ENCODE measurements at regions not wholly inside any gene's neighbourhood (a gene's known extent, or its start where the extent isn't known, plus 50 kb on each side); places are given as distances from the start of the nearest gene placed in this dataset.

DNA sequence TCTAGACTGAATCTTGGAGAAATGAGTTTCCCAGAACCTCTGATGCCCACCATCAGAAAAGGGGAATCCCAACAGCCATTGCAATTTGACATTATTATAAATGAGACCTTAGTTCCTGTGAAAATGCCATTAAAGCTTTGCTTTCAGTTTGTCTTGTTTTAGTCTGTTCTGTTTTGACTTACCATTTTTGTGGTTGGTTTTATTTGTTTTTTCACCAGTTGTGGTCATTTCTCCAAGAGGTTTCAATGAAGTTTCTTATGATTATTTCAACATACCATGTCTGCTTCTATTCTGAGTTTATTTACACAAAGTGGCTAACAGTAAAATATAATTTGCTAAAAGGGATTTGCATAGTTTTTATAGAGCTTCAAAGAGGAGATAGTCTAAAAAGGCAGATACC, 175.0 kb upstream of the MCTP2 start:
- DNase-seq (ENCODE audit: low spot score): no peak

DNA sequence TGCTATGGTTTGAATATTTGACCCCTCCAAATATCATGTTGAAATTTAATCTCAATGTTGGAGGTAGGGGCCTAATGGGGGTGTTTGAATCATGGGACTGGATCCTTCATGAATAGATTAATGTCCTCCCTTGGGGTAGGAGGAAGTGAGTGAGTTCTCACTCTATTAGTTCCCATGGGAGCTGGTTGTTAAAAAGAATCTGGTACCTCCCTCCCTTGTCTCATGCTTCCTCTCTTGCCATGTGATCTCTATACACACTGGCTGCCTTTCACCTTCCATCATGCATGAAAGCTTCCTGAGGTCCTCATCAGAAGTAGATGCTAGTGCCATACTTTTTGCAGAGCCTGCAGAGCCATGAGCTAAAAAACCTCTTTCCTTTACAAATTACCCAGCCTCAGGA, 177.7 kb upstream of the MCTP2 start:
- no peak for DNase-seq (ENCODE audit: low spot score)

DNA sequence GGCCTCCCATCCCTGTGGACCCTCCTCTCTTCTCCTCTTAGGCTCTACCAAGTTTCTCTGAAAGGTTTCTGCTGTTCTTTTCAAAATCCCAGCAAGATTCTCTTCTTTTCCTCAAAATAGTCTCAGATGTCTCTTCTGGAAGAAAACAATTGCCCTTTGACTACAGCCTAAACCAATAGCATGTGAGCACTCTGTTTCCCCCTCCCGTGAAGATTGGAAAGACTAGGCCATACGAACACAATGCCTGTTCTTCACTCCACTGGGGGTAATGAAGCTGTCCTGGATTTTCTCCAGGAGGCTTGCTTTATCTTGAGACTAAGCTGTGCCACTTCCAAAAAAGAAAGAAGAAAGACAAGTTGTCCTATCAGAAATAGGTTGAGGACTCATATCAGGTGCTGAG, 178.7 kb upstream of the MCTP2 start:
- DNase-seq (ENCODE audit: low spot score): no peak

DNA sequence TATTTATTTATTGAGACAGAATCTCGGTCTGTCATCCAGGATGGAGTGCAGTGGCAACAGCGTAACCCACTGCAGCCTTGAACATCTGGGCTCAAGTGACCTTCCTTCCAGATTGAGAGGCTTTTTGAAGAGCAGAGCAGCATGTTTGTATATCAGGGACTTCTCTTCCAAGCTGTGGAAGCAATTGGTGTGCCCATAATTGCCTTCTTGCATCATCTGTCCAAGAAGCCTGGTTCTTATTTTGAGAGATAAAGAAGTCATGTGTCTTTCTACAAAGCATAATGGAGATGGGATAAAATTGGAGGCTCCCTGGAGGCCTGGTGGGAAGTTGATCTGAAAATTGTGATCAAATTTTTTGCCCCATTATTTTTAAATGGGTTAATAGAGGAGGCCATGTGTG, 183.8 kb upstream of the MCTP2 start:
- DNase-seq (ENCODE audit: low spot score): no peak

DNA sequence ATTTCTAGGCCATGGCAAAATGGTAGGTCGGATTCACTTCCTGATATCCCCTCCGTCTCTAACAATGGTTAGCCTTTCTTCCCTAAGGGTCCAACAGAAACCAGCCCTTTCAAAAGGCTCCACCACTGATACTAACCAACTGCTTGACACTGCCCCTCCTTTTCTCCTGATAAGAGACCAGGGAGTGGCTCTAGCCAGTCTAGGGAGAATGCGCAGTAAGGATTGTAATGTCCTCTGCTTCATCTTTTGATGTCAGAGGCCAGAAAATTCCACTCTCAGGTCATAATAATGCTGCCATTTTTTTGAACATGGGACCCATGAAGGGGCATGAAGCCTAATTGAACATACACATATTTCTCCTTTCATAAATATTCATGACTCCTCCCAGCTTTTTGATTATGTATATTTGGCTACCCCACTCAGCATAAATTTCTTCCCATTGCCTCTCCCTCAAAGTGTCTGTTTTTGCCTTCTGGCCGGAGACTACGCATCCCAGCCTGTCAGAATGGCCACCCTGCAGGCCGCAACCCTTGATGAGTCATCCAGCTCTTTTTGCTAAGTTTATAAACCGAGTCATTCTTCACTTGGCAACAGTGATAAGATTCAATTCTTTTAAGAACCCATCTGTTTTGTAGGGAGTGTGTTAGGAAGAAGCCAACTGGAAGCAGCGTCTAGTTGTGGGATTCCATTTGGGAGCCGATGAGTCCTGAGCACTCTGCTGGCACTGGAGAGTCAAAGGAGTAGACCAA, 189.0 kb upstream of the MCTP2 start:
- peak; percentile 19 for DNase-seq (ENCODE audit: low spot score)

DNA sequence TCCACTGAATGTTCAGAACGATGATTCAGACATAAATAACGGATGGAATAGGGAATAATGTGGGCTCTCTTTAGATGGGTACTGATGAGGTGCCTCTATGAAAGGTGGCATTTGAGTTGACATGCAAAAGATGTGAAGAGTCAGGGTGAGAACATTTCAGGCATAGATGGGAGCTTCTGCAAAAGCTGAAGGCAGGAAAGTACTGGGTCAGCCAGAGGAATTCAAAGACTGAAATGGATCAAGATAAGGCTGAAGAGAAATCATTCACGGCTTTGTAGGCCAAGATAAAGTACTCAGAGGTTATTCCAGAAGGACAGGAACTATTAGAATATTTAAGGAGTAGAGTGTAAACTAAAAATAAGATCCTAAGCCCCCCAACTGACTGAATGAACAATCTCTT, 189.6 kb upstream of the MCTP2 start:
- no peak for DNase-seq (ENCODE audit: low spot score)

DNA sequence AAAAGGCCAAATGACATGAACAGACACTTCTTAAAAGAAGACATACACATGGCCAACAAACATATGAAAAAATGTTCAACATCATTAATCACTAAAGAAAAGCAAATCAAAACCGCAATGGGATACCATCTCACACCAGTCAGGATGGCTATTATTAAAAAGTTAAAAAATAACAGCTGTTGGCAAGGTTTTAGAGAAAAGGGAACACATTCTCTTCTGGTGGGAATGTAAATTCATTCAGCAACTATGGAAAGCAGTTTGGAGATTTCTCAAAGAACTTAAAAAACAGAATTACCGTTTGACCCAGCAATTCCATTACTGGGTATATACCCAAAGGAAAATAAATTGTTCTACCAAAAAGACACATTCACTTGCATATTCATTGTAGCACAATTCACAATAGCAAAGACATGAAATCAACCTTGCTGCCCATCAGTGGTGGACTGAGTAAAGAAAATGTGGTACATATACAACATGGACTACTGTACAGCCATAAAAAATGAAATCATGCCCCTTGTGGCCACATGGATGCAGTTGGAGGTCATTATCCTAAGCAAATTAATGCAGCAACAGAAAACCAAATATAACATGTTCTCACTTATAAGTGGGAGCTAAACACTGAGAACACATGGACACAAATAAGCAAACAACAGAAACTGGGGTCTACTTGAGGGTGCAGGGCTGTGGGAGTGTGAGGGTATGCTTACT, 190.7 kb upstream of the MCTP2 start:
- no peak for DNase-seq (ENCODE audit: low spot score)

DNA sequence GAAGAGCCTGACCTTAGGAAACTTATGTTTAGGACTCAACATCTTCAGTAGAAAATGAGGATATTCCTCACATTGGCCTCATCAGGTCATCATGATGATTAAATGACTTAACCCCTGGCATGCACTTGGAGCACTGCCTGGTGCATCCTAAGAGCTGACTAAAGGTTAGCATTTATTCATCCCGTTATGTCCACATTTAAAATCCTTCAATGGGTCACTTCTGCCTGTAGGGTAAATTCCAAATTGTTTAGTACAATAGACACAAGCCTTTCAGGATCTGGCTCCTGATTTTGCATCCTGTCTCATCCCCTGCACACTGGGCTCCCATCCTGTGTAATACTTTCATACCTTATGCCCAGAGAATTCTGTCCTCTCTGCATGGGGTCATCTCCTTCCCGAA, 195.2 kb upstream of the MCTP2 start:
- no peak for DNase-seq (ENCODE audit: low spot score)

DNA sequence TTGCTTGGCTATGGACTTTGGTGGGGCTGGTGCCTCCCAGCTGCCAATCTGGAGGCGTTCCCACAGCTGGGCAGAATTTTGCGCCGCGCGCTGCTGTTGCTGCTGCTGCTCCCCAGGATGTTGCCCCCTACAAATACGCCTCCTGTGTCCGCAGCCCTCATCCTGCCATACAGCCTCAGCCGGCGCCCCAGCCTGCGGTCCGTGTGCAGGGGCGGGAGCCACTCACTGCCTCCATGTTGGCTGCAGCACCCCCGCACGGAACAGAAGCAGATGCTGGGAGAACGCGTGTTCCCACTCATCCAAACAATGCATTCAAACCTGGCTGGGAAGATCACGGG, 197.7 kb upstream of the MCTP2 start:
- DNase-seq (ENCODE audit: low spot score): no peak

DNA sequence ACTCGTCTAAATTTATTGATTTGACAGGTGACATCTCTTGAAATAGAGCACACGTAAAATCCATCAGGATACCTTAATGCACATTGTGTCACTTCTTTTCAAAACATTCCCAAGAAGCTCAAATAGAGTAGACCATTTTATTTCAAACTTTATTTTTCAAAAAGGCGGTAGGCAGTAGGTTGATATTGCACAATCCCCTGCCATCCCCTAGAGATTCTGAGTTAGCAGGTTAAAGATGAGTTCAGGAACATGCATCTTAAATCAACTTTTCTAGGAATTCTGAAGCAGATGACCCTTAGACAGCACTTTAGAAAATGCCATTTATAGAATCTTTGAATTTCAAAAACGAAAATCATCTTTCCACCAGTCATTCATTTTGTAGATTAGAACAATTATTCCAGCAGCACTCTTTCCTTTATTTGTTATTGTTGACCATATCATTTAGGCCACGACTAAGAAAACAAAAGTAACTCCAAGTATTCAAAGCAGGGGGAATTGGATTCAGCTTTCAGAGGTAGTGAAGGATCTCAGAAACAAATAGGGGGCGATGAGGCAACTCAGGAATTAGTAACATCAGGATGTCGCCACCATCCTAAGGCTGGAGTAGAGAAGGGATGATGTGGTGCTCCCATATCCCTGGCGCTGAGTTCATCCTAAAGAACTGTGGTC, 198.2 kb upstream of the MCTP2 start:
- DNase-seq (ENCODE audit: low spot score): no peak

DNA sequence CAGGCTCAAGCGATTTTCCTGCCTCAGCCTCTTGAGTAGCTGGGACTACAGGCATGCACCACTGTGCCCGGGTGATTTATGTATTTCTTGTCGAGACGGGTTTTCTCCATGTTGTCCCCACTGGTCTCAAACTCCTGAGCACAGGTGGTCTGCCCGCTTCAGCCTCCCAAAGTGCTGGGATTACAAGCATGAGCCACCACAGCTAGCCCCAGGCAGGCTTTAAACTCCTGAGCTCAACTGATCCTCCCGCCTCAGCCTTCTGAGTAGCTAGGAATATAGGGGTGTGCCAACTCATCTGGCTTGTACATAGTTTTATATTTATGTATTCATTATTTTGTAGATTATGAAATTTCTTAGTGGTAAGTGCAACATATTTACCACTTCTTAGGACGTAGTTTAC, 198.8 kb upstream of the MCTP2 start:
- DNase-seq (ENCODE audit: low spot score): no peak

DNA sequence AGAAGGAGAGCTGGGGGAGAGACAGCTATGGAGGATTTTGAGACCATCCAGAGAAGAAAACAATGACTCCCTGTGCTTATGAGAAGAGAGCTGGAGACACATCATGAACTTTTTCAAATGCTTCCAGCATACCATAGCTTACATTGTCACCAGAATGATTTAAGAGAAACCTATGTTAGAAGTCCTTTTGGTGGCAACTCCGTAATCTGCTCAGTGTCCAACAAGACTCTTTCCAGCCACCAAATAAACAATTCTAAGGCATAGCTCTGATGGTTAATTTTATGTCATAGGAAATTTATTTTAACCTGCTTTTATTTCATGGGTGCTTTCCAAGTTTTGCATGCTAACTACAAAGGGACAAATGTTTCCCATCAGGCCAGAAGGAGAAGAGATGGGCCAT, 200.3 kb upstream of the MCTP2 start:
- DNase-seq (ENCODE audit: low spot score): no peak

DNA sequence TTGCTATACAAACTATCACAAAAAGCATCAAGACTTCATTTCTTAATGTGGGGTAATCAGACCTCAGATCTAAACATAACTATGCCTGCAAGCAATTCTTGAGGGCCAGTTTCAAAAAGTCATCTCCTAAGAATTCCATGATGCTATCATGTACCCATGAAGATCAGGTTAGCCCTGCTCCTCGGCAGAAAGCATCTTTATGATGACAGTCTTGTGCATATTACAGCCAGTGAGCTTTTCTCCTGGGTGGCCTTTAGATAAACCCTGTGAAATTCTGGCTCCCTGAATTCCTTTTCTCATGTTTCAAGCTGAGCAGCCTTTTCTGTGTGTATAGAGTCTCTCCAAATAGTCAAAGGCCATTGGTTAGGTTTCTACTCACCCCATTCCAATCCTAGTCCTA, 201.9 kb upstream of the MCTP2 start:
- no peak for DNase-seq (ENCODE audit: low spot score)

DNA sequence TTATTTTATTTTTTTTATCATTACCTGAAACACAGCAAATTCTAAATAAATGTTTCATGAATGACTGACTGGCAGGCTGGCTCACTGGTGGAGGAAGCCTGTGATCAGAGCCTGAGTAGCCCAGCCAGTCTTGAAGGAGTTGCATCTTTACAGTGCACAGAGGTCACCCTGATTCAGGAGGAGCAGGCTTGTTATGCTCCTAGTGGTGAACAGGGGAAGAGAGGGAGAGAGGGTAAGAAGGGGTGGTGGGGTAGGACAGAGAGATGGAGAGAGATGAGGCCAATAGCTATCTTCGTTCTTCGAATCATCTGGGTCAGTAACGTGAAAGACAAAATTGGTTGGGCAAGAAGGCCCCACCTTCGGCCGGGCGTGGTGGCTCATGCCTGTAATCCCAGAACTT, 202.6 kb upstream of the MCTP2 start:
- no peak for DNase-seq (ENCODE audit: low spot score)

DNA sequence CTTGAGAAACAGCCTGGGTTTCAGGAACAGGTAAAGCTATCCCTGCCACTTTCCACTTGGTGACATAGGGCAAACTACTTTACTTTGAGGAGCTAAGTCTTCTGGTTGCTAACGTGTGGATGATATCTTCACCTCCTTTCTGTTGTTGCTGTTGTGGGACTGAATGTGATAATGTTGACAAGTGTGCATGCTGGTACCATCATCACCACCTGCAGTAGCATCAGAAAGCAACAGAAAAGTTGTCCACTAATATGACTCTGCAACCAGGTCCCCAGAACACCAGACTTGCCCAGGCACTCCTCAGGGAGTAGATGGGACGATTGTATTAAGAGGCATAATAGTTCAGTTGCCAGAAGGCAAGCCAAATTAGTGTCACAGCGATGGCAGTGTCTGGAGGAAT, 203.2 kb upstream of the MCTP2 start:
- DNase-seq (ENCODE audit: low spot score): no peak

DNA sequence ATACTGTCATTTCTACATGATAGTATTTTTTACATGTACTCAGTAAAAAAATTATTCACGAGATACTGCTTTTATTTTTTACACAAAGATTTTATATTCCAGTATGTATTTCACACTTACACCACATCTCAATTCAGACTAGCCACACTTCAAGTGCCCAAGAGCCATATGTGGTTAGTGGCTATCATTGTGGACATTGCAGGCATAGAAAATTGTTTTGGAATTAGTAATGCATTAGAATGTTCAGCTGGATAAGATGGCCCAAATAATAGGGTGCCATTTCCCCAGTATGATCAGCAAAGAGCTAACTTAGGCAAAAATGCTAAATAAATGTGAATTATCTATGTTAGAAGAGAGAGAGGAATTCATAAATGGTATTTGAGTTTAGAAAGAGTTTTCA, 203.8 kb upstream of the MCTP2 start:
- DNase-seq (ENCODE audit: low spot score): no peak

DNA sequence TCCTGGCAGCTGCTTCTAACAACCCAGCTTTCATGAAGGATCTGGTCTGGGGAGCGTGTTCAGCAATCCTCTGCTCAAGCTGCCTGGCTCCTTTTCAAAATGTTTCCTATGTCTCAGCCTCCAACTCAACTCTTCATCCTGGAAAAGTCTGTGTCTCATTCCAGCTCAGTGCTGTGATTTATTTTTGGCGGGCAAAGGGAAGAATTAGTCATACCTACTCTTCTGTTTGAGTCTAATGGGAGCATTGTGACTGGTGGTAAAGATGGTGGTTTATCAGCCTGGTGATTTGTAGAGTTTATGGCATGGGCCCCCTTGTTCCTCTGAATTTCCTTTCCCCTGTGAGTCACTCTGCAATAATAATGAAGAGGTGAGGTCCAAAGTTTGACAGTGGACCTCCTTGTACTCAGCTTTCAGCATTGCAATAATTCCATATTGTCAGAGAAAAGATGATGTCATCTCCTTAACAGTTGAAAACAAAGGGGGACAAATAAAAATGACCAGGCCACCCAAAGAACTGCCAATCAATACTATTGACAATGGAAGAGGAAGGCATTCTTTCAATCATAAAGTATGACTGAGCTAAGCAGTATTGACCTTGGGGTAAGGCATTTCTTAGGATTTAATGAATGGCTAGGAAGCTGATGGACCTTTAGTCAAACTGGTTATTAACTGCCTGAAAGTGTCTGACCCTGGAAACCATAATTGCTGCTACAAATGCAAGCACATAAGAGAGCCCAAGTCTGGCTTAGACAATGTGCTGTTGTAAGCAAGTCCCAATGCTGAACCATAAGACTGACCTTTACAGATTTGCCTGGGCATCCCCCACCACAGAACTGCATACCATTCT, 204.7 kb upstream of the MCTP2 start:
- DNase-seq (ENCODE audit: low spot score): no peak

DNA sequence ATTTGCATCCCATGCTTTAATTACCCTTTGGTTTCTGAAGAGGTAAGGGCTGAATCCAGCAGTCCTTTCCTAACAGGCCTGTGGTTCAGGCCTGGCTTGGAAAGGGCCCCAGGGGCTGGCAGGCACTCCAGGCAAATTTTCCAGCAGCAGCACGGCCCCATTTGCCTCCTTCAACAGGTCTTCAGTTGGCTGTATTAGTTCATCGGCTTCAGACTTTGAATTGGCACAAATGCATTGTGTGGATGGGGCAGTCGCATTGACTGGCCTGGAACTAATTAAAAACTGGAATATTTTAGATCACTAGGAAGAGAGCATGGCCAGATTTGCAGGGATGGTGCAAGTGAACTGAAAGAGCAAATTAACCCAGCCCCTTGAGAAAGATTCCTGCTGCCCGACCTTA, 207.8 kb upstream of the MCTP2 start:
- DNase-seq (ENCODE audit: low spot score): no peak

DNA sequence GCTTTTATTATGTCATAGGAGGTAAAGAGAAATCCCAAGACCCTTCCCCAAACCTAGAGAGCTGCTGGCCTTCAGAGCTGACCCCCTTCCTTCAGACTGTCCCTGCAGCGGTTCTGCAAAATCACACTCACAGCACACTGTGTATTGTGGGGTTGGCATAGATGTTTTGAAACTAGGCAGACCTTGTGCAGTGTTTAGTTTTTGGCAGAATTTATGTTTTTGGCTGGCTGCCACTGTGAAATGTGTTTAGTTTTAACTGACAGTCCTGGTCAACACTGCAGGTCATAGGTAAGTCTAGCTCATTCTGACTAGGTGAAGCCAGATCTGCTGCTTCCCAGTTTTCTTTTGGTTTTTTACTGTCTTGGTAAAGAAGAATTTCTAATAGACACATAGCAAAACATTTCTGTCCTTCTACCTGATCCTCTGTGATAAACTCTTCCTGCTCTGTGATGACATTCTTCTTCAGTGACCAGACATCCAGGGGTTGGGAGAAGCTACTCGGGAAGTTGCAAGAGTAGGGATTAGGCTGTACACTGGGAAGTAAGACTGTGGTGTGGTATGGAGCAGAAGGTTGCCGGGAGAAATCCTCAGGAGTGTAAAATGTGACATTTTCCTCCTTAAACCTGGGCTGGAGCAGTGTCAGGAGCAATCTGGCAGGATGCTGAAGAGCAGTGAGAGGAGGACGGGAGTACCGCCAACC, 209.6 kb upstream of the MCTP2 start:
- DNase-seq (ENCODE audit: low spot score): peak; percentile 43

DNA sequence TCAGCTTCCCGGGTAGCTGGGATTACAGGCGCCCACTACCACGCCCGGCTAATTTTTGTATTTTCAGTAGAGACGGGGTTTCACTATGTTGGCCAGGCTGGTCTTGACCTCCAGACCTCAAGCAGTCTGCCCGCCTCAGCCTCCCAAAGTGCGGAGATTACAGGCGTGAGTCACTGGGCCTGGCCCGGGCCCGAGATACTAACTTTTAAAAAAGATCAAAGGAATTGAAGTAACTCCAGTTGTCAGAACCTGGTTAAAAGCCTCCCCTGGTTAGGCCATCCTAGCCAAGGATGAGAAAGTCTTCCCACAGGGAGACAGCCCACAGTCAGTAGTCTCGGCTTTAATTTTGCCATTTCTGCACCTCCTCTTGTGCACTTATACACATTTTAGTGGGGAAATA, 212.3 kb upstream of the MCTP2 start:
- no peak for DNase-seq (ENCODE audit: low spot score)

DNA sequence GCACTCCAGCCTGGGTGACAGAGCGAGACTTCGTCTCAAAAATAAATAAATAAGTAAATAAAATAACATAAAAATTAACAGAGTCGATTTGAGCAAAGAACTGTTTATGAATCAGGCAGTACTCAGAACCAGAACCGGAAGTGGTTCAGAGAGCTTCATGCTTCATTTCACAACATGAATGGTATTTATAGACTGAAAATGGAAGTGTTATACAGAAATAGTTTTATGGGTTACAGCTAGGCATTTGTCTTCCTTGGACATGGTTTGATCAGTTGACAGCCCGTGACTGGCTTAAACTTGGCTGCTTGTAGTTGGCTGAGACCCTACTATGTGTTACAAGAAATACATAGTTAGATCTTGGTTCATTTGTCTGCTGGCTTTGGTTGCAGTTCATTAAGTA, 216.0 kb upstream of the MCTP2 start:
- DNase-seq (ENCODE audit: low spot score): no peak
